ENCODE measurements at regions not wholly inside any gene's neighbourhood (a gene's known extent, or its start where the extent isn't known, plus 50 kb on each side); places are given as distances from the start of the nearest gene placed in this dataset.

DNA sequence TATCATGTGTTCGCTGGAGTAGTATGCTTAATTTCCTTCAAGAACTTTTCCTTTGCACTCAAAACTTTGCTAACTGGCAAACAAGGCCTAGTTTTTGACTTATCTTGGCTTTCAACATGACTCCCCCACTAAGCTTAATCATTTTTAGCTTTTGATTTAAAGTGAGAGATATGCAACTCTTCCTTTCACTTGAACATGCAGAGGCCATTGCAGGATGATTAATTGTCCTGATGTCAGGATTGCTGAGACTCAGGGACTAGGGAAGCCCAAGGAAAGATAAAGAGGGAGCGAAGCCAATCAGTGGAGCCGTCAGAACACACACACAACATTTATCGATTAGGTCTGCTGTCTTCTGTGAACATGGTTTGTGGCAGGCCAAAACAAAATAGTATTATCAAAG lies 491.4 kb downstream of the CBLN4 start:
- H3K27me3 Mint-ChIP-seq (ENCODE audit: unreplicated experiment) = no peaks in the 10 kb centered on the region
- TF ChIP-seq, protein P1, sequence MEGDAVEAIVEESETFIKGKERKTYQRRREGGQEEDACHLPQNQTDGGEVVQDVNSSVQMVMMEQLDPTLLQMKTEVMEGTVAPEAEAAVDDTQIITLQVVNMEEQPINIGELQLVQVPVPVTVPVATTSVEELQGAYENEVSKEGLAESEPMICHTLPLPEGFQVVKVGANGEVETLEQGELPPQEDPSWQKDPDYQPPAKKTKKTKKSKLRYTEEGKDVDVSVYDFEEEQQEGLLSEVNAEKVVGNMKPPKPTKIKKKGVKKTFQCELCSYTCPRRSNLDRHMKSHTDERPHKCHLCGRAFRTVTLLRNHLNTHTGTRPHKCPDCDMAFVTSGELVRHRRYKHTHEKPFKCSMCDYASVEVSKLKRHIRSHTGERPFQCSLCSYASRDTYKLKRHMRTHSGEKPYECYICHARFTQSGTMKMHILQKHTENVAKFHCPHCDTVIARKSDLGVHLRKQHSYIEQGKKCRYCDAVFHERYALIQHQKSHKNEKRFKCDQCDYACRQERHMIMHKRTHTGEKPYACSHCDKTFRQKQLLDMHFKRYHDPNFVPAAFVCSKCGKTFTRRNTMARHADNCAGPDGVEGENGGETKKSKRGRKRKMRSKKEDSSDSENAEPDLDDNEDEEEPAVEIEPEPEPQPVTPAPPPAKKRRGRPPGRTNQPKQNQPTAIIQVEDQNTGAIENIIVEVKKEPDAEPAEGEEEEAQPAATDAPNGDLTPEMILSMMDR (IDR thresholded peaks at IDR 0.05; ENCODE audit: partially characterized antibody, unreplicated experiment) = no peak
- no peak for DNase-seq
- no peak overlapping the region for H3K4me3 Mint-ChIP-seq (ENCODE audit: unreplicated experiment)
- no peaks in the 10 kb centered on the region for H3K36me3 Mint-ChIP-seq (ENCODE audit: unreplicated experiment)
- no peaks in the 10 kb centered on the region for H3K4me1 Mint-ChIP-seq (ENCODE audit: low read depth, unreplicated experiment)
- H3K27ac Mint-ChIP-seq (ENCODE audit: unreplicated experiment) = no peak overlapping the region
- peaks cover 8% of the 10 kb centered on the region for H3K9me3 Mint-ChIP-seq (ENCODE audit: unreplicated experiment)

DNA sequence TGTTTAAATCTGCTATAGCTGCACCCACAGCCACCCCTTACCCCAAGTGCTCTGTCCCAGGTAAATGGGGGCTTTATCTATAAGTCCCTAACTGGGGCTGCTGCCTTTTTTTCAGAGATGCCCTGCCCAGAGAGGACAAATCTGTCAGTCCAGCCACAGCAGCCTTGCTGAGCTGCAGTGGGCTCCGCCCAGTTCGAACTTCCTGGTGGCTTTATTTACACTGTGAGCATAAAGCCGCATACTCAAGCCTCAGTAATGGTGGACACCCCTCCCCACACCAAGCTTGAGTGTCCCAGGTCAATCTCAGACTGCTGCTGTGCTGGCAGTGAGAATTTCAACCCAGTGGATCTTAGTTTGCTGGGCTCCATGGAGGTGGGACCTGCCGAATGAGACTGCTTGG lies 505.2 kb downstream of the CBLN4 start:
- no peak for DNase-seq
- TF ChIP-seq, protein P1 (IDR thresholded peaks at IDR 0.05; ENCODE audit: partially characterized antibody, unreplicated experiment) = no peak
- no peaks in the 10 kb centered on the region for H3K36me3 Mint-ChIP-seq (ENCODE audit: unreplicated experiment)
- H3K27me3 Mint-ChIP-seq (ENCODE audit: unreplicated experiment) = peaks cover 2% of the 10 kb centered on the region
- no peaks in the 10 kb centered on the region for H3K4me1 Mint-ChIP-seq (ENCODE audit: low read depth, unreplicated experiment)
- peaks cover 7% of the 10 kb centered on the region for H3K9me3 Mint-ChIP-seq (ENCODE audit: unreplicated experiment)
- no peak overlapping the region for H3K4me3 Mint-ChIP-seq (ENCODE audit: unreplicated experiment)
- no peak overlapping the region for H3K27ac Mint-ChIP-seq (ENCODE audit: unreplicated experiment)

DNA sequence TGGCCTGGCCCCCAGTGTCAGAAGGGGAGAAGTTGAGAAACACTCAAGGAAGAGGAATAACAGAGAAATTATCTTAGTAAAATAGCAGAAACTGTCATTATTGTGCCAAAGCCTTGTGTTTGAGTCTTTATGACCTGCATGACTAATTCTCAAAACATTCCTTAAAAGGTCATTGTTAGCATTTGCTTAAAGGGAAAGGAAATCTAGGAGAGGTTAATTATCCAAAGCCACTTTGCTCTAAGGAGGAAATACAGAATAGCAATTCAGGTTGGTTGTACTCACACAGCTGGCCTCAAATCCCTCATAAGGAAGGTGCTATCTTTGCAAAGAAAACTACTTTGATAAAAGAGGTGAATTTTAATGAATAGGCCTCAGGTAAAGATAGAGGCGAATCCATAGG lies 516.7 kb downstream of the CBLN4 start:
- Mint-ChIP-seq H3K4me3 (ENCODE audit: unreplicated experiment) (no peak overlapping the region), H3K27me3 (ENCODE audit: unreplicated experiment) (peaks cover 3% of the 10 kb centered on the region), H3K9me3 (ENCODE audit: unreplicated experiment) (peaks cover 4% of the 10 kb centered on the region), H3K36me3 (ENCODE audit: unreplicated experiment) (no peaks in the 10 kb centered on the region), H3K4me1 (ENCODE audit: low read depth, unreplicated experiment) (peaks cover 3% of the 10 kb centered on the region), H3K27ac (ENCODE audit: unreplicated experiment) (no peak overlapping the region)
- TF ChIP-seq, protein P1 (IDR thresholded peaks at IDR 0.05; ENCODE audit: partially characterized antibody, unreplicated experiment) = no peak
- no peak for DNase-seq

DNA sequence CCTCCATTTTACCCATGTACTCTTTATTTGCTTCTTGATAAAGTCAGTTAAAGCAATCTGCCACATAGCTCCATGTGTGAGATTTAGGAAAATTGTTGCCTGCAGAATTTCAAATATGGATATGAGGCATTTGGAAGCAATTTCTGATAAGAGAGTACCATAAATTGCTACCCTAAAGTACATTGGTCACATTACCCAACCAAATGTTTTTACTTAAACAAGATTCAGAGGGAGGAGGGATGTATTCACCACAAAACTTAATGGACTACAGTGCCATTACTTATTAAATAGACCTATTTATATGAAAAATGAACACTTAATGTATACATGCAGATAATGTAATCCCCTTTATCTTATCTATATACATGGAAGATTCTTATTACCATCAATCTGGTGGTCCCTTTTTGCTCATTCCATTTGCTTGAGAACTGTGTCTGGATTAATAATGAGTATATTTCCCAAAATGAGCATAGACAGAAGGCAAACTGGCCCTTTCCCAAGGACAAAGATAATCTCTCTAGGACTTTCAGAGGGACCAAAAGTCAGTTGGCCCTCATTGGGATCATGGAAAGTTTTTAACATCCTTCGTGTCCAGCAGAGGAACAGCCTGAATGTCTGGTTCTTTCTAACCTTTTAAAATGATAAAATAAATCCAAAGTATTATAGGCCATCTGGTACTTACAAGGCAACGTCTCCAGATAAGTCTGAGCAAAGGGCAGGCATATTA lies 526.4 kb downstream of the CBLN4 start:
- TF ChIP-seq, protein P1 (IDR thresholded peaks at IDR 0.05; ENCODE audit: partially characterized antibody, unreplicated experiment) = no peak
- Mint-ChIP-seq H3K27me3 (ENCODE audit: unreplicated experiment) (no peaks in the 10 kb centered on the region), H3K36me3 (ENCODE audit: unreplicated experiment) (no peaks in the 10 kb centered on the region), H3K4me3 (ENCODE audit: unreplicated experiment) (no peak overlapping the region), H3K27ac (ENCODE audit: unreplicated experiment) (no peak overlapping the region), H3K9me3 (ENCODE audit: unreplicated experiment) (no peaks in the 10 kb centered on the region), H3K4me1 (ENCODE audit: low read depth, unreplicated experiment) (no peaks in the 10 kb centered on the region)
- DNase-seq = no peak

DNA sequence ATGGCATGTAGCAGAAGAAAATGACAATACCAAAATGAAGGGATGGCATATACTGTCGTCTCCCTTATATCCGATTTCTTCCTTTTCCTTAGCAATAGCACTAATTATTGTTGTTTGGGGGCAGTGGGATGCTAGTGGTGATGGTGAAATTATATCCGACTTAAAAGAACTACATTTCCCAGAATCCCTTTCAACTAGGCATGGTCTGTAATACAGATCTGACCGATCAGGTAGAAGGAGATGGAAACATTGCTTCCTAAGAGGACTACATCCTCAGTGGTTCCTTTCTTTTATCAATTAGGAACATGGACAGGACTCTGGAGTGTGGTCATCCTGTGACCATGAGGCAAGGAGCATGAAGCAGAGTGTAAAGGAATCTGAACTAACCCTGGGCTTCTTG lies 532.6 kb downstream of the CBLN4 start:
- no peak overlapping the region for H3K27ac Mint-ChIP-seq (ENCODE audit: unreplicated experiment)

More for the DNA sequence above, 532.6 kb downstream of the CBLN4 start:
- H3K4me1 Mint-ChIP-seq (ENCODE audit: low read depth, unreplicated experiment) = no peaks in the 10 kb centered on the region
- H3K9me3 Mint-ChIP-seq (ENCODE audit: unreplicated experiment) = peaks cover 2% of the 10 kb centered on the region
- H3K27me3 Mint-ChIP-seq (ENCODE audit: unreplicated experiment) = peaks cover 2% of the 10 kb centered on the region
- no peaks in the 10 kb centered on the region for H3K36me3 Mint-ChIP-seq (ENCODE audit: unreplicated experiment)
- no peak for DNase-seq
- TF ChIP-seq, protein P1 (IDR thresholded peaks at IDR 0.05; ENCODE audit: partially characterized antibody, unreplicated experiment) = no peak
- H3K4me3 Mint-ChIP-seq (ENCODE audit: unreplicated experiment) = no peak overlapping the region

All from glutamatergic neuron (in vitro differentiated cells).